HG03432 (cell line): ENCODE measurements at regions not wholly inside any gene's neighbourhood (a gene's known extent, or its start where the extent isn't known, plus 50 kb on each side); places are given as distances from the start of the nearest gene placed in this dataset.
"Not testable (repeated sequence)": the region's sequence is repeated elsewhere in the genome, so short reads cannot be mapped to it uniquely, and the experiment has no call there.

Experiments used
- ATAC-seq: cut with Tn5 transposase; IDR thresholded peaks from one replicate; pipeline ENCODE4 v1.9.1; 2021; ENCODE audit warnings: mild to moderate bottlenecking, moderate library complexity; ENCODE audit not compliant: unreplicated experiment

GRCh38 chr4:131883181-131883580, 1265.9 kb upstream of the PCDH10 start:
- not testable (repeated sequence) for ATAC-seq

DNA sequence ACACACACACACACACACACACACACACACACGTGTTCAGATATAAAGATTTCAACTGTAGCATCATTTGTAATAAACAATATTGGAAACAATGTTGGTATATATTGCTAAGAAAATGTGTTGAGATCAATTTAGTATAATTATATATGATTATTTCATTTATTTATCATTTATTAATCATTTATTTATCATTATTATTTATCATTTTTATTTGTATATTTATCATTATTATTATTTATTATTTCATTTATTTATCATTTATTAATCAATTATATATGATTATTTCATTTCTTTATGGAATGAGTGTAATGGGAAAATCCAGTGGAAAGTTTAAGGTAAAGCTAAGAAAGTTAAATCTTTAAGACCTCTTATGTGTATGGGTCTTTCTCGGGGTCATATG, 1223.4 kb upstream of the PCDH10 start:
- not testable (repeated sequence) for ATAC-seq

DNA sequence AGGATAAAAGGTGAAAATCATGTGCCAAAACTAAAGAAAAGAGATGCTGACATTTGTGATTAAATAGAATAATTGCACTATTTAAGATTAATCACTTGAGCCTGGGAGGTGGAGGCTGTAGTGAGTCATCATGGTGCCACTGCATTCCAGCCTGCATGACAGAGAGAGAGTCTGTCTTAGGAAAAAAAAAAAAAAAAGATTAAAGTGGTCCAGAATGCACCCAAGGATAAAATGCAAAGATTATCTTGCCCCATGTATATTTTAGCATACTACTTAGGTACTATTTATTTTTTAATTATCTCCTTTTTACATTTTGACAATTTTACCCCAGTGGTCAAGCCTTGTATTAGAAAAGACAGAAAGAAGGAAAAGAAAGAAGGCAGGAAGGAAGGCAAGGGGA, 1181.4 kb upstream of the PCDH10 start:
- not testable (repeated sequence) for ATAC-seq

DNA sequence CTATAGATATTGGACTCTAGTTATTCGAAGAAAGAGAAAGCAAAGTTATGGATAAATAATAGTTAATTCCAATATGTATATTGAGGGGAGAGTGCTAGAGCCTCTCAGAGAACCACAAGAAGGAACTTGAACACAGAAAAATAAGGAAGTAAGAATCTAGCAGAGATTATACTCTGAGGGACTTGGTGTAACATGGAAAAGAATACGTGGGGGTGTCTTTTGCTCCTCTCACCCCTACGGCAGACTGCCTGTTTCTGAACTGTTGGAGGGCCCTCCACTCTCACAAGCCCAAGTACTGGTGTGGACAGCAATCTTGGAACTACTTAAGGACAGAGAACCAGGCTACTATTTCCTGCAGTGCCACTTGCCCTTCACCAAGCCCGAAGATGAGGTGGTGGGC, 1174.4 kb upstream of the PCDH10 start:
- peak; percentile 78 for ATAC-seq

DNA sequence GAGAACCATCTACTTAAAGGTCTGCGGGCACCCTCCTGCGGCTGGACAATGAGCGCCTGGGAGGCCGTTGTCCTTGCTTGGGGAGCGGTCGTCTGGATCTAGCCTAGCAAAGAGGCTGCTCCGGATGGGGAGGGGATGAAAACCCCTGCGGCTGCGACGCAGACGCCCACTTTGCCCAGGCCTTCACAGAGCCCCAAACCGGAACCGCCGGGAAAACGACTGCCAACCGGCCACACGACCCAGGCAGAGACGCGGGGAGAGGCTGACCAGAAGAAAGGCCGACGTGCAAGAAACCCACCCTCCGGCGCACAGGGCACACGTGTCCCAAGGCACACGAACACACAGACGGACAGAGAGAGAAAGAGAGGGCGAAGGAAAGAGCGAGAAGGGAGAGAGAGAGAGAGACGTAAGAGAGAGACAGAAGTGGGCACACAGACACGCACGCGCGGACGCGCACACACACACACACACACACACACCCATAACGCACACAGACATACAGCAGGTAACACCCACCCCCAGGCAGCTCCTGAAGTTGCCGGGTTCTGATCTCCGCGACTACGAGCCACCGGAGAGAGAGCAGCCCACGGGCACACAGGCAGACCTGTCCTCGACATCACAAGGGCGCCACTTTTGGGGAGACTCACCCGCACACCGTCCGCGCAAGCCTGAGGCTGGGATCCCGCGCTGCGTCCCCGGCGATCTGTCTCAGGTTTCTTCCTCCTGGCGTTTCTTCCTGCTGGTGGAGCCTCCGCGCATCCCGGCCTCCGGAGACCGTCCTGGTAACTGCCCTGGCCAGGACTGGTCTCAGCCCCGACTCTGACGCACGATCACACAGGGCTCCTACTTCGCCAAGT, 1173.6 kb upstream of the PCDH10 start:
- peak; percentile 61 for ATAC-seq

DNA sequence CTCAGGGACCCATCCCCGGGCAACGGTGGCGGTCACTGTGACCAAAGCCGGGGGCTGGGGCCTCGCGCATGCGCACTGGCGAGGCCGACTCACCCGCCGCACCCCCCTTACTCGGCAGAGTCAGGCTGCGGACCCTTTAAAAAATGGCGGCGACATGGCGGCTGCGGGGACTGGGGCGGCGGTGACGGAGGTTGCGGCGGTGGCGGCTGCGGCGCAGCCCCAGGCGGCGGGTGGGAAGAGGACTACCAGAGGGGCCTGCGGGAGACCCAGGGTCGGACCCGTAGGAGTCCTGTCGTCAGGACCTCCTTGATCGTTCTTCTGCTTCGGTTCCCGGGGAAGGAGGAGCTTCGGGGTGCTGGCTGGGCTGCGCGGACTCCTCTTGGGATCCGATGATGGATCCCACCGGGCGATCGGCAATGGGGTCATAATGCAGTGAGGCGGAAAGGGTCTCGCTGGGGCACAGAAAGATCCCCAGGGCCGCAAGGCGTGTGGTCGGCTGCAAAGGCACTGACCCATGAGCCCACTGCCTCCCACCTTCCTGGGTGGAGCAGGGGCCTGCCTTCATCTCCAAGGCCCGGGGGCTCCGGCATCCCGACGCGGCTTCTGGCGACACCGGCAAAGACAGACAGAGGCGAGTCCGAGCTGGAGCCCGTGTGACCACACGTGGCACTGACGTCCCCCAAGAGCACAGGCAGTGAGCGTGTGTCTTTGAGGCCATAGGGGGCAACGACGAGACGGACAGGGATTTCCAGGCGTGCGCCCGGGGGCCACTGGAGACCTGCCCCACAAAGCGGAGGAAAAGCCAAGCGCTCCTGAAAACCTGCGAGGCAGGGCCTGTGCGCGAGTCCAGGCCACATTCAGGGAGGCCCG, 1172.7 kb upstream of the PCDH10 start:
- not testable (repeated sequence) for ATAC-seq

GRCh38 chr4:131978120-131978519, 1171.0 kb upstream of the PCDH10 start:
- no peak for ATAC-seq

DNA sequence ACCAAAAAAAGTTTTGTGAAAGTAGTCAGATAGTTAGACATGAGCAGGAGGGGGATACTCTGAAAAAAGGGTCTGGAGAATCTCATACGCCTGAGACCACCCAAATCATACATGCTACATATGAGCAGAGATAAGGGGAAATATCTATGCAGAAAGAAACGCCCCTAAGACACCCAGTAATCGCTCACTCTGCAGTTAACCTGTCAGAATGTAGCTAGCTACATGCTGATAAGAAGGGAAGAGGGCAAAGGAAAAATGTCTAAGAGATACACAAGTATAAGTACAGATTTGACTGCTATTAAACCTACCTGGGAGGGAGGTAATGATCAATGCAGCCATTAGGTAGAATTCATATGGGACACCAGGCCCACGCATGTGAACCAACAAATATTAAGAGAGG, 1159.5 kb upstream of the PCDH10 start:
- no peak for ATAC-seq

DNA sequence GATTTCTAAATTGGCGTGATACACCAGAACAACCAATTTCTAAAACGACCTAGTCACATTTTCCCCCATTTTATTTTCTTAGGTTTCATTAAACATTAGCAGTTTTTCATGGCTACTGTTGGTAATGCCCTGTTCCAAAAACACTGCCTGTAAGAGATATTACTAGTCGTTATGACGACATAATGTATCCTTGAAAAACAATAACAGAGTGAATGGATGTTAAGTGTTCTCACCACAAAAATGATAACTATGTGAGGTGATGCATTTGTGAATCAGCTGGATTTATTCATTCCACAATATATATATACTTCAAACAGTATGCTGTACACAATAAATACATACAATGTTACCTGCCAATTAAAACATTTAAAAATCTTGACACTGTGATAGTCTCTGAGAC, 1147.6 kb upstream of the PCDH10 start:
- ATAC-seq: no peak

GRCh38 chr4:132003593-132003992, 1145.5 kb upstream of the PCDH10 start:
- ATAC-seq: no peak

GRCh38 chr4:132015321-132015720, 1133.8 kb upstream of the PCDH10 start:
- no peak for ATAC-seq

- no peak for ATAC-seq
Measured at GRCh38 chr4:132016703-132017350, 1132.3 kb upstream of the PCDH10 start.

- no peak for ATAC-seq
Measured at GRCh38 chr4:132026166-132026565, 1122.9 kb upstream of the PCDH10 start.

DNA sequence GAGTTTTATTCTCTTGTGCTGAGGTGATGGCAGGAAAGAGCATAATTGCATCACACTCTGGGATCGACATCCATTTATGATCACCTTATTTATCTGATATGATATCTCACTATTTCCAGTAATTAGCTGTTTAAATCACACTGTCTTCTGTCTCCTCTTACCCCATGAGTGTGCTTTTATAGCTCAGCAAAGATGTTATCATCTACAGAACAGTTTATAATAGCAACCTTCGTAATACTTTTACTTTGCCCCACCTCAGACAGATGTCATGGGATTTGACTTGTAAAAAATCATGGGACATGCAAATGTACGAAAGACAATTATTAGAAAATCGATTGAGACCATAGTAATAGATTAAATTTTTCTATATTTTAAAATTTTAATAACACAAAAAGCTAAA, 1122.3 kb upstream of the PCDH10 start:
- ATAC-seq: no peak

- ATAC-seq: no peak
Measured at GRCh38 chr4:132056496-132056895, 1092.6 kb upstream of the PCDH10 start.

DNA sequence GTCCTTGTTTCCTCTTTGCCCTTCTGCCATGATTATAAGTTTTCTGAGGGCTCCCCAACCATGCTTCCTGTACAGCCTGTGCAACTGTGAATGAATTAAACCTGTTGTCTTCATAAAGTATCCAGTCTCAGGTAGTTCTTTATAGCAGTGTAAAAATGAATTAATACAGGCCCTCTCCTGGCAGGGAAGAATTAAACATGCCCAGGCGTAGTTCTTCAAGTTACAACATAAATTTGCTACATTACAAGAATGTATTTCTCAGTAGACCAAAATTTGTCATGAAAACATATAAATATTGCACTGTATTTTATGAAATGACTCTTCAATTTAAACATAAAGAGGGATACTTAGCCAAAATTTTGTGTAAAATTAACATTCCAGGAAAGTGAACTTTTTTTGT, 1089.9 kb upstream of the PCDH10 start:
- ATAC-seq: no peak

DNA sequence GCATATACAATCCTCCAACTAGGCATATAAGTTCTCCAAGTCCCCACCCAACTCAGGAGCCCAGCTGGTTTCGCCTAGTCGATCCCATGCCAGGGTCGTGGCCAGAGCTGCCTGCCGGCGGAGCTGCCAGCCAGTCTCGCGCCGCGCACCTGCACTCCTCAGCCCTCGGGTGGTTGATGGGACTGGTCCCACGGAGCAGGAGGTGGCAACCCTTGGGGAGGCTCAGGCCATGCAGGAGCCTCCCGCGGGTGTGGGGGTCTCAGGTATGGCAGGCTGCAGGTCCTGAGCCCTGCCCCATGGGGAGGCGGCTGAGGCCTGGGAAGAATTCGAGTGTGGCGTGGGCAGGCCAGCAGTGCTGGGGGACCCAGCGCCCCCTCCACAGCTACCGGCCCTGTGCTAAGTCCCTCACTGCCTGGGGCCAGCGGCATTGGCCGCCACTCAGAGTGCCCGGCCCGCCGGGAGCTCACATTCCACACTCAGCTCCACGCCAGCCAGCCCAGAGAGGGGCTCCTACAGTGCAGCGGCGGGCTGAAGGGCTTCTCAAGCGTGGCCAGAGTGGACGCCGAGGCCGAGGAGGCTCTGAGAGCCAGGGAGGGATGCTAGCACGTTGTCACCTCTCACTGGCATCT, 1086.4 kb upstream of the PCDH10 start:
- no peak for ATAC-seq

- no peak for ATAC-seq
Measured at GRCh38 chr4:132063829-132064228, 1085.3 kb upstream of the PCDH10 start.

DNA sequence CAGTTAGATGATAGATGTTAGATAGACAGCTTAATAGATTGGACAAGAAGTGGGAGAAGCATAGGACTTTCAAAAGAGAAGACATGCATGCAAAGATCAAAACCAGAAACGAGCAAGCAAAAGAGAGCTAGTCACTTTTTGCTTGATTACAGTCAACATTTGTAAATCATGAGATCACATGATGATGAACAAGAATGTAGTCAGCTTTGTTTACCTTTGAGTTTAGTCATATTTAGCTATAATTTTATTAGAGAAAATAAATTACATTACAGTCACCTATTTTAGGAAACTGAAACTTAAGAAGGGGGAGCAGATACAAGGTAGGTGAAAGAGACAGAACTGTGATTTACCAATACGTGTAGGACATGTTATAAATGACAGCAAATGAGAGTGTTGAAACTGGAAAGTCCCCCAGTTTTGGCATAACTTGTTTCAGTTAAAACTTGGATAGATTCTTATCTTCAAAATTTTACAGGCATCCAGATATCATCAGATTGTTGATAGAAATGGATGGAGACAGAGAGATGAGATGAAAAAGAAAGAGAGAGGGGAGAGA, 1083.1 kb upstream of the PCDH10 start:
- ATAC-seq: no peak

- ATAC-seq: no peak
Measured at GRCh38 chr4:132071815-132072214, 1077.3 kb upstream of the PCDH10 start.

GRCh38 chr4:132076829-132077228, 1072.3 kb upstream of the PCDH10 start:
- ATAC-seq: no peak
